ENCODE measurements at regions not wholly inside any gene's neighbourhood (a gene's known extent, or its start where the extent isn't known, plus 50 kb on each side); places are given as distances from the start of the nearest gene placed in this dataset.
"Not testable (repeated sequence)": the region's sequence is repeated elsewhere in the genome, so short reads cannot be mapped to it uniquely, and the experiment has no call there.

- no peaks in the 10 kb centered on the region for H3K36me3 ChIP-seq (ENCODE audit: control insufficient read depth, insufficient read depth, low read length)
- peak; percentile 88 for FAIRE-seq
- no peak for TF ChIP-seq CTCF (IDR thresholded peaks at IDR 0.05; ENCODE audit: insufficient read depth, low read length, severe bottlenecking)
- peak; percentile 38 for DNase-seq (ENCODE audit: low read depth)
- H3K4me3 ChIP-seq (ENCODE audit: low read depth, low read length): no peak overlapping the region
- no peaks in the 10 kb centered on the region for H3K27me3 ChIP-seq (ENCODE audit: control insufficient read depth, insufficient read depth, low read length)
These were observed 97.9 kb upstream of the CYRIA start for GRCh38 chr2:16763493-16763899.

GRCh38 chr2:16763056-16763455 is 97.4 kb upstream of the CYRIA start:
- no peak for FAIRE-seq
- Histone ChIP-seq H3K27me3 (ENCODE audit: control insufficient read depth, insufficient read depth, low read length) (no peaks in the 10 kb centered on the region), H3K36me3 (ENCODE audit: control insufficient read depth, insufficient read depth, low read length) (no peaks in the 10 kb centered on the region), H3K4me3 (ENCODE audit: low read depth, low read length) (no peak overlapping the region)
- DNase-seq (ENCODE audit: low read depth): peak; percentile 44
- TF ChIP-seq CTCF (IDR thresholded peaks at IDR 0.05; ENCODE audit: insufficient read depth, low read length, severe bottlenecking): no peak

- FAIRE-seq (no peak), DNase-seq (ENCODE audit: low read depth) (no peak)
- TF ChIP-seq CTCF (IDR thresholded peaks at IDR 0.05; ENCODE audit: insufficient read depth, low read length, severe bottlenecking): no peak
- Histone ChIP-seq H3K4me3 (ENCODE audit: low read depth, low read length) (no peak overlapping the region), H3K27me3 (ENCODE audit: control insufficient read depth, insufficient read depth, low read length) (no peaks in the 10 kb centered on the region), H3K36me3 (ENCODE audit: control insufficient read depth, insufficient read depth, low read length) (no peaks in the 10 kb centered on the region)
These were observed 94.8 kb upstream of the CYRIA start for GRCh38 chr2:16760426-16760825.

- DNase-seq (ENCODE audit: low read depth): peak; percentile 48
- FAIRE-seq: peak; percentile 94
- no peak overlapping the region for H3K4me3 ChIP-seq (ENCODE audit: low read depth, low read length)
- H3K27me3 ChIP-seq (ENCODE audit: control insufficient read depth, insufficient read depth, low read length): no peaks in the 10 kb centered on the region
- TF ChIP-seq CTCF (IDR thresholded peaks at IDR 0.05; ENCODE audit: insufficient read depth, low read length, severe bottlenecking): peak; percentile 80
- no peaks in the 10 kb centered on the region for H3K36me3 ChIP-seq (ENCODE audit: control insufficient read depth, insufficient read depth, low read length)
These were observed 91.4 kb upstream of the CYRIA start for GRCh38 chr2:16756831-16757644.

GRCh38 chr2:16755442-16755841 is 89.8 kb upstream of the CYRIA start:
- H3K27me3 ChIP-seq (ENCODE audit: control insufficient read depth, insufficient read depth, low read length): no peaks in the 10 kb centered on the region
- H3K36me3 ChIP-seq (ENCODE audit: control insufficient read depth, insufficient read depth, low read length): no peaks in the 10 kb centered on the region
- DNase-seq (ENCODE audit: low read depth): no peak
- FAIRE-seq: no peak
- TF ChIP-seq CTCF (IDR thresholded peaks at IDR 0.05; ENCODE audit: insufficient read depth, low read length, severe bottlenecking): no peak
- no peak overlapping the region for H3K4me3 ChIP-seq (ENCODE audit: low read depth, low read length)

- H3K4me3 ChIP-seq (ENCODE audit: low read depth, low read length); H3K36me3 ChIP-seq (ENCODE audit: control insufficient read depth, insufficient read depth, low read length); H3K27me3 ChIP-seq (ENCODE audit: control insufficient read depth, insufficient read depth, low read length); FAIRE-seq; DNase-seq (ENCODE audit: low read depth): not testable (repeated sequence)
These were observed 87.4 kb upstream of the CYRIA start for GRCh38 chr2:16753025-16753424.

GRCh38 chr2:16750925-16751214 is 85.2 kb upstream of the CYRIA start:
- H3K36me3 ChIP-seq (ENCODE audit: control insufficient read depth, insufficient read depth, low read length); DNase-seq (ENCODE audit: low read depth); FAIRE-seq; H3K4me3 ChIP-seq (ENCODE audit: low read depth, low read length); H3K27me3 ChIP-seq (ENCODE audit: control insufficient read depth, insufficient read depth, low read length): not testable (repeated sequence)

Data from bronchial epithelial cell (primary cell).